WTC11 (cell line): ENCODE measurements at regions not wholly inside any gene's neighbourhood (a gene's known extent, or its start where the extent isn't known, plus 50 kb on each side); places are given as distances from the start of the nearest gene placed in this dataset.

ENCODE experiments used
- ATAC-seq: fragments of 200-7000 bp; cut with Tn5 transposase; 2 replicates; pipeline ENCODE4 v1.10.0; 2021; ENCODE audit warnings: mild to moderate bottlenecking, moderate library complexity
- CTCF ChIA-PET: fragments of 300-600 bp; sonication (Branson Sonifier 250); formaldehyde crosslinking; loops from one replicate; lab custom pipeline; 2021; ENCODE audit warnings: antibody characterized with exemption; lab: Charles Lee
- POLR2A ChIA-PET: fragments of 350-600 bp; sonication (Branson Sonifier 250); formaldehyde crosslinking; loops from one replicate; lab custom pipeline; 2021; ENCODE audit warnings: antibody characterized with exemption; lab: Charles Lee
- DNase-seq: peaks from one replicate; pipeline ENCODE4 v3.0.0; 2021; ENCODE audit warnings: low spot score
- H3K27ac Mint-ChIP-seq: 2 replicates; pipeline ENCODE4 v1.8.0; 2021; ENCODE audit warnings: mixed read lengths
- H3K27me3 Mint-ChIP-seq: 2 replicates; pipeline ENCODE4 v1.8.0; 2021; ENCODE audit warnings: low read depth, mild to moderate bottlenecking, moderate library complexity, mixed read lengths
- H3K36me3 Mint-ChIP-seq: 2 replicates; pipeline ENCODE4 v1.8.0; 2021; ENCODE audit warnings: mixed read lengths
- H3K4me1 Mint-ChIP-seq: 2 replicates; pipeline ENCODE4 v1.8.0; 2022; ENCODE audit warnings: mixed read lengths
- H3K4me3 Mint-ChIP-seq: 2 replicates; pipeline ENCODE4 v1.8.0; 2021; ENCODE audit warnings: mild to moderate bottlenecking, moderate library complexity, mixed read lengths
- H3K9me3 Mint-ChIP-seq: 2 replicates; pipeline ENCODE4 v1.8.0; 2021; ENCODE audit warnings: mixed read lengths
- AR ChIP-seq: fragments of 250-450 bp; sonication (Bioruptor Pico); IDR thresholded peaks from 2 replicates; pipeline ENCODE4 v1.9.0; 2021; ENCODE audit warnings: mild to moderate bottlenecking
- GRHL2 ChIP-seq: fragments of 250-450 bp; sonication (Bioruptor Pico); IDR thresholded peaks from 2 replicates; pipeline ENCODE4 v1.8.0; 2022; ENCODE audit warnings: mild to moderate bottlenecking, moderate library complexity; ENCODE audit not compliant: insufficient replicate concordance, severe bottlenecking
- NFYB ChIP-seq: sonication (generic); formaldehyde crosslinking; conservative IDR thresholded peaks from 2 replicates; pipeline ENCODE4 v1.8.0; 2022; ENCODE audit warnings: low read depth, missing genetic modification reagents
- NR1H2 ChIP-seq: sonication (generic); formaldehyde crosslinking; IDR thresholded peaks from 2 replicates; pipeline ENCODE4 v1.9.0; 2021; ENCODE audit warnings: mild to moderate bottlenecking, moderate library complexity, missing genetic modification reagents
- NR2C2 ChIP-seq: sonication (generic); formaldehyde crosslinking; IDR thresholded peaks from 2 replicates; pipeline ENCODE4 v1.8.0; 2022; ENCODE audit warnings: mild to moderate bottlenecking, missing genetic modification reagents
- SP1 ChIP-seq: sonication (generic); formaldehyde crosslinking; conservative IDR thresholded peaks from 2 replicates; pipeline ENCODE4 v1.8.1; 2022; ENCODE audit warnings: missing genetic modification reagents
- TP53 ChIP-seq: sonication (generic); formaldehyde crosslinking; IDR thresholded peaks from 2 replicates; pipeline ENCODE4 v1.8.1; 2023; ENCODE audit warnings: mild to moderate bottlenecking, missing genetic modification reagents
- TF ChIP-seq, protein P1 (sequence below): sonication (generic); formaldehyde crosslinking; IDR thresholded peaks from 2 replicates; pipeline ENCODE4 v1.8.1; 2023; ENCODE audit warnings: mild to moderate bottlenecking, missing genetic modification reagents, borderline replicate concordance
- TF ChIP-seq, protein P2 (sequence below): sonication (generic); formaldehyde crosslinking; IDR thresholded peaks from 2 replicates; pipeline ENCODE4 v1.8.0; 2022; ENCODE audit warnings: mild to moderate bottlenecking, missing genetic modification reagents
- TF ChIP-seq, protein P3 (sequence below): fragments of 250-450 bp; sonication (Bioruptor Pico); IDR thresholded peaks from 2 replicates; pipeline ENCODE4 v2.1.2; 2022; ENCODE audit warnings: mild to moderate bottlenecking, moderate library complexity
- TF ChIP-seq, protein P4 (sequence below): fragments of 200-600 bp; IDR thresholded peaks from 2 replicates; pipeline ENCODE4 v1.8.0; 2022; ENCODE audit warnings: antibody characterized with exemption
- TF ChIP-seq, protein P5 (sequence below): sonication (generic); formaldehyde crosslinking; IDR thresholded peaks from 2 replicates; pipeline ENCODE4 v1.8.1; 2023; ENCODE audit warnings: mild to moderate bottlenecking, missing genetic modification reagents
- TF ChIP-seq, protein P6 (sequence below): sonication (generic); formaldehyde crosslinking; IDR thresholded peaks from 2 replicates; pipeline ENCODE4 v1.8.1; 2022; ENCODE audit warnings: missing genetic modification reagents, borderline replicate concordance
- TF ChIP-seq, protein P7 (sequence below): sonication (generic); formaldehyde crosslinking; IDR thresholded peaks from 2 replicates; pipeline ENCODE4 v1.8.1; 2022; ENCODE audit warnings: mild to moderate bottlenecking, moderate library complexity, missing genetic modification reagents

DNA sequence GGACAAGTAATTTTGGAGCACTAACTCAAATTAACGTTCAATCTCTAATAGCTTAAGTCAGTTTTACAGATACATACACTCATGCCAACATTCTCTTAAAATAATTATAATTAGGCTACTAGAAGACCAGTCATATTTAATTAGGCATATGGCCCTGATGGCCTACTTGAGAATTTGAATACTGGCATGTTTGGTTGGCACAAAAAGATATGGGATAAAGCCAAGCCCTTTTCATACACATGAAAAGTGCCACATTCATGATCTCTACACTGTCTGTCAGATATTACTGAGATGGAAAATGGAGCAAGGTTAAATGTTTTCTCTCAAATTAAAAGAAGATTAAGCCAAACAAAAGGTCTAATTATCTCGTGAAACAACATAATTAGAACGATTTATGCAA lies 1091.0 kb downstream of the C4orf33 start (continued):
- TF ChIP-seq, protein P1, sequence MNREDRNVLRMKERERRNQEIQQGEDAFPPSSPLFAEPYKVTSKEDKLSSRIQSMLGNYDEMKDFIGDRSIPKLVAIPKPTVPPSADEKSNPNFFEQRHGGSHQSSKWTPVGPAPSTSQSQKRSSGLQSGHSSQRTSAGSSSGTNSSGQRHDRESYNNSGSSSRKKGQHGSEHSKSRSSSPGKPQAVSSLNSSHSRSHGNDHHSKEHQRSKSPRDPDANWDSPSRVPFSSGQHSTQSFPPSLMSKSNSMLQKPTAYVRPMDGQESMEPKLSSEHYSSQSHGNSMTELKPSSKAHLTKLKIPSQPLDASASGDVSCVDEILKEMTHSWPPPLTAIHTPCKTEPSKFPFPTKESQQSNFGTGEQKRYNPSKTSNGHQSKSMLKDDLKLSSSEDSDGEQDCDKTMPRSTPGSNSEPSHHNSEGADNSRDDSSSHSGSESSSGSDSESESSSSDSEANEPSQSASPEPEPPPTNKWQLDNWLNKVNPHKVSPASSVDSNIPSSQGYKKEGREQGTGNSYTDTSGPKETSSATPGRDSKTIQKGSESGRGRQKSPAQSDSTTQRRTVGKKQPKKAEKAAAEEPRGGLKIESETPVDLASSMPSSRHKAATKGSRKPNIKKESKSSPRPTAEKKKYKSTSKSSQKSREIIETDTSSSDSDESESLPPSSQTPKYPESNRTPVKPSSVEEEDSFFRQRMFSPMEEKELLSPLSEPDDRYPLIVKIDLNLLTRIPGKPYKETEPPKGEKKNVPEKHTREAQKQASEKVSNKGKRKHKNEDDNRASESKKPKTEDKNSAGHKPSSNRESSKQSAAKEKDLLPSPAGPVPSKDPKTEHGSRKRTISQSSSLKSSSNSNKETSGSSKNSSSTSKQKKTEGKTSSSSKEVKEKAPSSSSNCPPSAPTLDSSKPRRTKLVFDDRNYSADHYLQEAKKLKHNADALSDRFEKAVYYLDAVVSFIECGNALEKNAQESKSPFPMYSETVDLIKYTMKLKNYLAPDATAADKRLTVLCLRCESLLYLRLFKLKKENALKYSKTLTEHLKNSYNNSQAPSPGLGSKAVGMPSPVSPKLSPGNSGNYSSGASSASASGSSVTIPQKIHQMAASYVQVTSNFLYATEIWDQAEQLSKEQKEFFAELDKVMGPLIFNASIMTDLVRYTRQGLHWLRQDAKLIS (CRISPR knock-in tag) = no peak
- no peak for TF ChIP-seq NR2C2 (CRISPR knock-in tag)
- TF ChIP-seq, protein P2, sequence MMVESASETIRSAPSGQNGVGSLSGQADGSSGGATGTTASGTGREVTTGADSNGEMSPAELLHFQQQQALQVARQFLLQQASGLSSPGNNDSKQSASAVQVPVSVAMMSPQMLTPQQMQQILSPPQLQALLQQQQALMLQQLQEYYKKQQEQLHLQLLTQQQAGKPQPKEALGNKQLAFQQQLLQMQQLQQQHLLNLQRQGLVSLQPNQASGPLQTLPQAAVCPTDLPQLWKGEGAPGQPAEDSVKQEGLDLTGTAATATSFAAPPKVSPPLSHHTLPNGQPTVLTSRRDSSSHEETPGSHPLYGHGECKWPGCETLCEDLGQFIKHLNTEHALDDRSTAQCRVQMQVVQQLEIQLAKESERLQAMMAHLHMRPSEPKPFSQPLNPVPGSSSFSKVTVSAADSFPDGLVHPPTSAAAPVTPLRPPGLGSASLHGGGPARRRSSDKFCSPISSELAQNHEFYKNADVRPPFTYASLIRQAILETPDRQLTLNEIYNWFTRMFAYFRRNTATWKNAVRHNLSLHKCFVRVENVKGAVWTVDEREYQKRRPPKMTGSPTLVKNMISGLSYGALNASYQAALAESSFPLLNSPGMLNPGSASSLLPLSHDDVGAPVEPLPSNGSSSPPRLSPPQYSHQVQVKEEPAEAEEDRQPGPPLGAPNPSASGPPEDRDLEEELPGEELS (CRISPR knock-in tag) = no peak
- TF ChIP-seq, protein P3, sequence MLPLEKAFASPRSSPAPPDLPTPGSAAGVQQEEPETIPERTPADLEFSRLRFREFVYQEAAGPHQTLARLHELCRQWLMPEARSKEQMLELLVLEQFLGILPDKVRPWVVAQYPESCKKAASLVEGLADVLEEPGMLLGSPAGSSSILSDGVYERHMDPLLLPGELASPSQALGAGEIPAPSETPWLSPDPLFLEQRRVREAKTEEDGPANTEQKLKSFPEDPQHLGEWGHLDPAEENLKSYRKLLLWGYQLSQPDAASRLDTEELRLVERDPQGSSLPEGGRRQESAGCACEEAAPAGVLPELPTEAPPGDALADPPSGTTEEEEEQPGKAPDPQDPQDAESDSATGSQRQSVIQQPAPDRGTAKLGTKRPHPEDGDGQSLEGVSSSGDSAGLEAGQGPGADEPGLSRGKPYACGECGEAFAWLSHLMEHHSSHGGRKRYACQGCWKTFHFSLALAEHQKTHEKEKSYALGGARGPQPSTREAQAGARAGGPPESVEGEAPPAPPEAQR (CRISPR knock-in tag) = no peak
- TF ChIP-seq GRHL2 (CRISPR knock-in tag) = no peak
- no peak for TF ChIP-seq NR1H2 (CRISPR knock-in tag)
- TF ChIP-seq, protein P4, sequence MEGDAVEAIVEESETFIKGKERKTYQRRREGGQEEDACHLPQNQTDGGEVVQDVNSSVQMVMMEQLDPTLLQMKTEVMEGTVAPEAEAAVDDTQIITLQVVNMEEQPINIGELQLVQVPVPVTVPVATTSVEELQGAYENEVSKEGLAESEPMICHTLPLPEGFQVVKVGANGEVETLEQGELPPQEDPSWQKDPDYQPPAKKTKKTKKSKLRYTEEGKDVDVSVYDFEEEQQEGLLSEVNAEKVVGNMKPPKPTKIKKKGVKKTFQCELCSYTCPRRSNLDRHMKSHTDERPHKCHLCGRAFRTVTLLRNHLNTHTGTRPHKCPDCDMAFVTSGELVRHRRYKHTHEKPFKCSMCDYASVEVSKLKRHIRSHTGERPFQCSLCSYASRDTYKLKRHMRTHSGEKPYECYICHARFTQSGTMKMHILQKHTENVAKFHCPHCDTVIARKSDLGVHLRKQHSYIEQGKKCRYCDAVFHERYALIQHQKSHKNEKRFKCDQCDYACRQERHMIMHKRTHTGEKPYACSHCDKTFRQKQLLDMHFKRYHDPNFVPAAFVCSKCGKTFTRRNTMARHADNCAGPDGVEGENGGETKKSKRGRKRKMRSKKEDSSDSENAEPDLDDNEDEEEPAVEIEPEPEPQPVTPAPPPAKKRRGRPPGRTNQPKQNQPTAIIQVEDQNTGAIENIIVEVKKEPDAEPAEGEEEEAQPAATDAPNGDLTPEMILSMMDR = no peak

GRCh38 chr4:130187587-130187986 lies 1091.6 kb downstream of the C4orf33 start:
- H3K4me1 Mint-ChIP-seq = peaks cover 55% of the 10 kb centered on the region
- no peak for DNase-seq
- peaks cover 27% of the 10 kb centered on the region for H3K9me3 Mint-ChIP-seq
- CTCF ChIA-PET = no interaction called here
- POLR2A ChIA-PET = no interaction called here
- H3K36me3 Mint-ChIP-seq = peaks cover 23% of the 10 kb centered on the region
- H3K27me3 Mint-ChIP-seq = no peaks in the 10 kb centered on the region
- no peak overlapping the region for H3K4me3 Mint-ChIP-seq
- no peak for ATAC-seq
- no peak overlapping the region for H3K27ac Mint-ChIP-seq
- TF ChIP-seq, protein P5, sequence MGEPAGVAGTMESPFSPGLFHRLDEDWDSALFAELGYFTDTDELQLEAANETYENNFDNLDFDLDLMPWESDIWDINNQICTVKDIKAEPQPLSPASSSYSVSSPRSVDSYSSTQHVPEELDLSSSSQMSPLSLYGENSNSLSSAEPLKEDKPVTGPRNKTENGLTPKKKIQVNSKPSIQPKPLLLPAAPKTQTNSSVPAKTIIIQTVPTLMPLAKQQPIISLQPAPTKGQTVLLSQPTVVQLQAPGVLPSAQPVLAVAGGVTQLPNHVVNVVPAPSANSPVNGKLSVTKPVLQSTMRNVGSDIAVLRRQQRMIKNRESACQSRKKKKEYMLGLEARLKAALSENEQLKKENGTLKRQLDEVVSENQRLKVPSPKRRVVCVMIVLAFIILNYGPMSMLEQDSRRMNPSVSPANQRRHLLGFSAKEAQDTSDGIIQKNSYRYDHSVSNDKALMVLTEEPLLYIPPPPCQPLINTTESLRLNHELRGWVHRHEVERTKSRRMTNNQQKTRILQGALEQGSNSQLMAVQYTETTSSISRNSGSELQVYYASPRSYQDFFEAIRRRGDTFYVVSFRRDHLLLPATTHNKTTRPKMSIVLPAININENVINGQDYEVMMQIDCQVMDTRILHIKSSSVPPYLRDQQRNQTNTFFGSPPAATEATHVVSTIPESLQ = no peak
- TF ChIP-seq NFYB (CRISPR knock-in tag) (no peak), AR (no peak), TP53 (CRISPR knock-in tag) (no peak), SP1 (CRISPR knock-in tag) (no peak)
- TF ChIP-seq, protein P6, sequence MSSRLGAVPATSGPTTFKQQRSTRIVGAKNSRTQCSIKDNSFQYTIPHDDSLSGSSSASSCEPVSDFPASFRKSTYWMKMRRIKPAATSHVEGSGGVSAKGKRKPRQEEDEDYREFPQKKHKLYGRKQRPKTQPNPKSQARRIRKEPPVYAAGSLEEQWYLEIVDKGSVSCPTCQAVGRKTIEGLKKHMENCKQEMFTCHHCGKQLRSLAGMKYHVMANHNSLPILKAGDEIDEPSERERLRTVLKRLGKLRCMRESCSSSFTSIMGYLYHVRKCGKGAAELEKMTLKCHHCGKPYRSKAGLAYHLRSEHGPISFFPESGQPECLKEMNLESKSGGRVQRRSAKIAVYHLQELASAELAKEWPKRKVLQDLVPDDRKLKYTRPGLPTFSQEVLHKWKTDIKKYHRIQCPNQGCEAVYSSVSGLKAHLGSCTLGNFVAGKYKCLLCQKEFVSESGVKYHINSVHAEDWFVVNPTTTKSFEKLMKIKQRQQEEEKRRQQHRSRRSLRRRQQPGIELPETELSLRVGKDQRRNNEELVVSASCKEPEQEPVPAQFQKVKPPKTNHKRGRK (CRISPR knock-in tag) = no peak
- TF ChIP-seq, protein P7, sequence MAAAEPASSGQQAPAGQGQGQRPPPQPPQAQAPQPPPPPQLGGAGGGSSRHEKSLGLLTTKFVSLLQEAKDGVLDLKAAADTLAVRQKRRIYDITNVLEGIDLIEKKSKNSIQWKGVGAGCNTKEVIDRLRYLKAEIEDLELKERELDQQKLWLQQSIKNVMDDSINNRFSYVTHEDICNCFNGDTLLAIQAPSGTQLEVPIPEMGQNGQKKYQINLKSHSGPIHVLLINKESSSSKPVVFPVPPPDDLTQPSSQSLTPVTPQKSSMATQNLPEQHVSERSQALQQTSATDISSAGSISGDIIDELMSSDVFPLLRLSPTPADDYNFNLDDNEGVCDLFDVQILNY (CRISPR knock-in tag) = no peak
- TF ChIP-seq, protein P3 (CRISPR knock-in tag) = no peak
